ENCODE measurements at regions not wholly inside any gene's neighbourhood (a gene's known extent, or its start where the extent isn't known, plus 50 kb on each side); places are given as distances from the start of the nearest gene placed in this dataset.

- no peaks in the 10 kb centered on the region for H3K27me3 ChIP-seq (replicated peaks; ENCODE audit: control insufficient read depth, insufficient read depth, low read length)
These were observed 359.4 kb upstream of the DCN start for GRCh38 chr12:91542067-91542466.

GRCh38 chr12:91538418-91538817, 355.8 kb upstream of the DCN start:
- no peak overlapping the region for H3K4me3 ChIP-seq (replicated peaks; ENCODE audit: low read depth, low read length)
- TF ChIP-seq CTCF (IDR thresholded peaks at IDR 0.05; ENCODE audit: insufficient read depth, low read length, poor library complexity, severe bottlenecking), result no peak

More at GRCh38 chr12:91542067-91542466, 359.4 kb upstream of the DCN start:
- Histone ChIP-seq H3K36me3 (ENCODE audit: control insufficient read depth, insufficient read depth, low read length) (no peaks in the 10 kb centered on the region), H3K4me3 (replicated peaks; ENCODE audit: low read depth, low read length) (no peak overlapping the region)
- DNase-seq (ENCODE audit: extremely low read depth, insufficient read length), result no peak
- no peak for TF ChIP-seq CTCF (IDR thresholded peaks at IDR 0.05; ENCODE audit: insufficient read depth, low read length, poor library complexity, severe bottlenecking)

GRCh38 chr12:91533366-91533765, 350.7 kb upstream of the DCN start:
- Histone ChIP-seq H3K27me3 (replicated peaks; ENCODE audit: control insufficient read depth, insufficient read depth, low read length) (no peaks in the 10 kb centered on the region), H3K4me3 (replicated peaks; ENCODE audit: low read depth, low read length) (no peak overlapping the region), H3K36me3 (ENCODE audit: control insufficient read depth, insufficient read depth, low read length) (no peaks in the 10 kb centered on the region)
- DNase-seq (ENCODE audit: extremely low read depth, insufficient read length), result no peak
- no peak for TF ChIP-seq CTCF (IDR thresholded peaks at IDR 0.05; ENCODE audit: insufficient read depth, low read length, poor library complexity, severe bottlenecking)

More at GRCh38 chr12:91538418-91538817, 355.8 kb upstream of the DCN start:
- no peak for DNase-seq (ENCODE audit: extremely low read depth, insufficient read length)
- H3K36me3 ChIP-seq (ENCODE audit: control insufficient read depth, insufficient read depth, low read length), result no peaks in the 10 kb centered on the region
- no peaks in the 10 kb centered on the region for H3K27me3 ChIP-seq (replicated peaks; ENCODE audit: control insufficient read depth, insufficient read depth, low read length)

- no peak for DNase-seq (ENCODE audit: extremely low read depth, insufficient read length)
- no peak for TF ChIP-seq CTCF (IDR thresholded peaks at IDR 0.05; ENCODE audit: insufficient read depth, low read length, poor library complexity, severe bottlenecking)
- H3K36me3 ChIP-seq (ENCODE audit: control insufficient read depth, insufficient read depth, low read length), result no peaks in the 10 kb centered on the region
These were observed 347.2 kb upstream of the DCN start for GRCh38 chr12:91529829-91530228.

GRCh38 chr12:91523831-91524230, 341.2 kb upstream of the DCN start:
- Histone ChIP-seq H3K4me3 (replicated peaks; ENCODE audit: low read depth, low read length) (no peak overlapping the region), H3K36me3 (ENCODE audit: control insufficient read depth, insufficient read depth, low read length) (no peaks in the 10 kb centered on the region), H3K27me3 (replicated peaks; ENCODE audit: control insufficient read depth, insufficient read depth, low read length) (no peaks in the 10 kb centered on the region; the same call in 1 of the 2 replicates)
- DNase-seq (ENCODE audit: extremely low read depth, insufficient read length), result no peak
- no peak for TF ChIP-seq CTCF (IDR thresholded peaks at IDR 0.05; ENCODE audit: insufficient read depth, low read length, poor library complexity, severe bottlenecking)

More at GRCh38 chr12:91529829-91530228, 347.2 kb upstream of the DCN start:
- Histone ChIP-seq H3K4me3 (replicated peaks; ENCODE audit: low read depth, low read length) (no peak overlapping the region), H3K27me3 (replicated peaks; ENCODE audit: control insufficient read depth, insufficient read depth, low read length) (no peaks in the 10 kb centered on the region)

GRCh38 chr12:91516695-91517047, 334.1 kb upstream of the DCN start:
- TF ChIP-seq CTCF (IDR thresholded peaks at IDR 0.05; ENCODE audit: insufficient read depth, low read length, poor library complexity, severe bottlenecking), result no peak
- DNase-seq (ENCODE audit: extremely low read depth, insufficient read length), result no peak
- Histone ChIP-seq H3K4me3 (replicated peaks; ENCODE audit: low read depth, low read length) (no peak overlapping the region), H3K36me3 (ENCODE audit: control insufficient read depth, insufficient read depth, low read length) (no peaks in the 10 kb centered on the region), H3K27me3 (replicated peaks; ENCODE audit: control insufficient read depth, insufficient read depth, low read length) (no peaks in the 10 kb centered on the region)

Data from GM06990 (cell line).